ENCODE measurements at regions not wholly inside any gene's neighbourhood (a gene's known extent, or its start where the extent isn't known, plus 50 kb on each side); places are given as distances from the start of the nearest gene placed in this dataset.
A peak's percentile ranks its signal among the peaks of the same experiment; 100 is the strongest.

DNA sequence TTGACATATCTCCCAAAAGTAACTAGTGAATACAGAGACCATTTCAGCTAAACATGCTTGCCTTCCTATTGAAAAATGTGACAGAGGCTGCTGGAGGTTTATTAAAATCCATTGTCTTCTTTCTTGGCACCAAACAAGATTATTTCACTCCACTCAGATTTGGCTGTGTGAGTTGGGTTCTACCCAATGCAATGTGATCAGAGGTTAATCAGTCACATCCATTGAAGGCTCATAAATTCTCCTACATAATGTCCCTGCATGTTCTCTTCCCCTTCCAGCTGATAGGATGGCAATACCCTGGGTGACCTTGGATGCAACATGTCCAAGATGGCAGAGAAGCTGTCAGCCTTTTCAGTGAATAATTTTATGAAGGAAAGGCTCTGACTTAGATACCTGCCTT, 54.5 kb downstream of the TKTL2 start:
- TF ChIP-seq, protein P1, sequence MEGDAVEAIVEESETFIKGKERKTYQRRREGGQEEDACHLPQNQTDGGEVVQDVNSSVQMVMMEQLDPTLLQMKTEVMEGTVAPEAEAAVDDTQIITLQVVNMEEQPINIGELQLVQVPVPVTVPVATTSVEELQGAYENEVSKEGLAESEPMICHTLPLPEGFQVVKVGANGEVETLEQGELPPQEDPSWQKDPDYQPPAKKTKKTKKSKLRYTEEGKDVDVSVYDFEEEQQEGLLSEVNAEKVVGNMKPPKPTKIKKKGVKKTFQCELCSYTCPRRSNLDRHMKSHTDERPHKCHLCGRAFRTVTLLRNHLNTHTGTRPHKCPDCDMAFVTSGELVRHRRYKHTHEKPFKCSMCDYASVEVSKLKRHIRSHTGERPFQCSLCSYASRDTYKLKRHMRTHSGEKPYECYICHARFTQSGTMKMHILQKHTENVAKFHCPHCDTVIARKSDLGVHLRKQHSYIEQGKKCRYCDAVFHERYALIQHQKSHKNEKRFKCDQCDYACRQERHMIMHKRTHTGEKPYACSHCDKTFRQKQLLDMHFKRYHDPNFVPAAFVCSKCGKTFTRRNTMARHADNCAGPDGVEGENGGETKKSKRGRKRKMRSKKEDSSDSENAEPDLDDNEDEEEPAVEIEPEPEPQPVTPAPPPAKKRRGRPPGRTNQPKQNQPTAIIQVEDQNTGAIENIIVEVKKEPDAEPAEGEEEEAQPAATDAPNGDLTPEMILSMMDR (conservative IDR thresholded peaks at IDR 0.05; ENCODE audit: low read depth, low read length) = no peak
- DNase-seq (ENCODE audit: low read depth) = no peak
- H3K4me3 ChIP-seq (ENCODE audit: low read depth, low read length) = no peak overlapping the region

GRCh38 chr4:163415668-163416067, 57.9 kb downstream of the TKTL2 start:
- no peak for DNase-seq (ENCODE audit: low read depth)
- TF ChIP-seq, protein P1 (conservative IDR thresholded peaks at IDR 0.05; ENCODE audit: low read depth, low read length) = no peak
- H3K4me3 ChIP-seq (ENCODE audit: low read depth, low read length) = no peak overlapping the region

GRCh38 chr4:163414275-163414674, 59.3 kb downstream of the TKTL2 start:
- DNase-seq (ENCODE audit: low read depth) = no peak
- TF ChIP-seq, protein P1 (conservative IDR thresholded peaks at IDR 0.05; ENCODE audit: low read depth, low read length) = no peak
- H3K4me3 ChIP-seq (ENCODE audit: low read depth, low read length) = no peak overlapping the region

GRCh38 chr4:163404580-163404979, 60.9 kb downstream of the NPY5R start:
- H3K4me3 ChIP-seq (ENCODE audit: low read depth, low read length) = peak overlapping the region; percentile 24
- TF ChIP-seq, protein P1 (conservative IDR thresholded peaks at IDR 0.05; ENCODE audit: low read depth, low read length) = no peak
- DNase-seq (ENCODE audit: low read depth) = peak; percentile 34

DNA sequence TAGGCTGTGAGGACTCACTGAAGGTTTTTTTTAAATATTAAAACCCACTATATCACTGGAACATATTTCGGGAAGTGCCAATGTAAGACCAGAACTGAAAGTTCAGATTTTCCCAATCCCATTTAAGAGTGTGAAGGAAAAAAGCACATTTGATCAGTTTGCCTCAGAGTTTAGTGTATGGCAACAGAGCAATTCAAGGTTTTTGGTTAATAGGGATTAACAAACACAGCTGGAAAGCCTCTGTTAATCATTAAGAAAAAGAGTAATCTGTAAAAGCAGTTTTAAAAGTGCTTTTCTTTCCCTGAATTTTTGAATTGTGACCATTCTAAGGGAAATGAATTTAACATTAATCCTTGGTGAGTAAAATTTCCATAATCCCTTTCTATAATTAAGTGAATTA, 60.4 kb downstream of the NPY5R start:
- H3K4me3 ChIP-seq (ENCODE audit: low read depth, low read length) = no peak overlapping the region
- DNase-seq (ENCODE audit: low read depth) = no peak
- TF ChIP-seq, protein P1 (conservative IDR thresholded peaks at IDR 0.05; ENCODE audit: low read depth, low read length) = no peak

All from choroid plexus epithelial cell (primary cell).